Neutrophil (primary cell): ENCODE measurements at regions not wholly inside any gene's neighbourhood (a gene's known extent, or its start where the extent isn't known, plus 50 kb on each side); places are given as distances from the start of the nearest gene placed in this dataset.

ENCODE experiments used
- H3K27ac ChIP-seq: fragments of 200-600 bp; sonication (generic); 2 replicates; pipeline ENCODE4 v1.5.1; 2016; ENCODE audit warnings: mild to moderate bottlenecking, moderate library complexity
- H3K27me3 ChIP-seq: fragments of 200-600 bp; sonication (generic); 2 replicates; pipeline ENCODE4 v1.6.0; 2016; ENCODE audit warnings: mild to moderate bottlenecking
- H3K36me3 ChIP-seq: fragments of 200-600 bp; sonication (generic); 2 replicates; pipeline ENCODE4 v1.5.1; 2017
- H3K4me1 ChIP-seq, 2 experiments: fragments of 200-600 bp in 1 of 2; sonication (generic) in 1 of 2; 1 replicate in 1 of 2; 2 replicates in 1 of 2; pipeline versions ENCODE4 v1.5.1 to v1.6.1; 2013 to 2016; ENCODE audit warnings: low read depth in 1 of 2, low read length in 1 of 2, mild to moderate bottlenecking in 1 of 2, moderate library complexity in 1 of 2; ENCODE audit not compliant: control insufficient read depth in 1 of 2, insufficient read depth in 1 of 2
- H3K4me3 ChIP-seq, 2 experiments: fragments of 200-600 bp in 1 of 2; sonication (generic) in 1 of 2; 1 replicate in 1 of 2; 2 replicates in 1 of 2; pipeline ENCODE4 v1.5.1; 2013 to 2016; ENCODE audit warnings: low read depth in 1 of 2, low read length in 1 of 2, mild to moderate bottlenecking in 1 of 2, moderate library complexity in 1 of 2
- H3K9me3 ChIP-seq: fragments of 200-600 bp; sonication (generic); 2 replicates; pipeline ENCODE4 v1.5.1; 2016
- TF ChIP-seq, protein P1 (sequence below): fragments of 200-600 bp; sonication (generic); IDR thresholded peaks from 2 replicates; pipeline ENCODE4 v1.5.1; 2016; ENCODE audit warnings: antibody characterized with exemption

DNA sequence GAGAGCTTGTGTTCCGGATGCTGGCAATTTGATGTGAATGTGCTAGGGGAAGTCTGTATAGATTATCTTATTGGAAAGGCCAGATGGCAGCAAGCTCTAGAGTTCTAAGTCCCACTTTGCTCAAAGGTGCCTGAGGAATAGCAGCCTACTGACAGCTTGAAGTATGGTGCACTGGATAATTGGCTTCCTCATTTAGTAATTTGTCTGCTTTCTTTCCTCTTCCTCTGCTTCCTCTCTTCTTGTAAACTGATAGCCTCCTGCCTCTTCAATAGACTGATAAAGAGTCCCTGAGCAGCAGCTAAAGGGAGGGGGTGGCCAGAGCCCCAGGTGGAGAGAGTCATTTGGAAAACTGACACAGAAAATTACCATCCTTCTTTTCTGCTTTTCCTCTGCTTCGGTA is 177.3 kb downstream of the FGF1 start:
- TF ChIP-seq, protein P1, sequence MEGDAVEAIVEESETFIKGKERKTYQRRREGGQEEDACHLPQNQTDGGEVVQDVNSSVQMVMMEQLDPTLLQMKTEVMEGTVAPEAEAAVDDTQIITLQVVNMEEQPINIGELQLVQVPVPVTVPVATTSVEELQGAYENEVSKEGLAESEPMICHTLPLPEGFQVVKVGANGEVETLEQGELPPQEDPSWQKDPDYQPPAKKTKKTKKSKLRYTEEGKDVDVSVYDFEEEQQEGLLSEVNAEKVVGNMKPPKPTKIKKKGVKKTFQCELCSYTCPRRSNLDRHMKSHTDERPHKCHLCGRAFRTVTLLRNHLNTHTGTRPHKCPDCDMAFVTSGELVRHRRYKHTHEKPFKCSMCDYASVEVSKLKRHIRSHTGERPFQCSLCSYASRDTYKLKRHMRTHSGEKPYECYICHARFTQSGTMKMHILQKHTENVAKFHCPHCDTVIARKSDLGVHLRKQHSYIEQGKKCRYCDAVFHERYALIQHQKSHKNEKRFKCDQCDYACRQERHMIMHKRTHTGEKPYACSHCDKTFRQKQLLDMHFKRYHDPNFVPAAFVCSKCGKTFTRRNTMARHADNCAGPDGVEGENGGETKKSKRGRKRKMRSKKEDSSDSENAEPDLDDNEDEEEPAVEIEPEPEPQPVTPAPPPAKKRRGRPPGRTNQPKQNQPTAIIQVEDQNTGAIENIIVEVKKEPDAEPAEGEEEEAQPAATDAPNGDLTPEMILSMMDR = no peak
- Histone ChIP-seq H3K4me1 (no peaks in the 10 kb centered on the region), H3K4me3 (no peak overlapping the region), H3K9me3 (no peaks in the 10 kb centered on the region), H3K27me3 (peaks cover 16% of the 10 kb centered on the region), H3K27ac (no peak overlapping the region), H3K36me3 (no peaks in the 10 kb centered on the region)

DNA sequence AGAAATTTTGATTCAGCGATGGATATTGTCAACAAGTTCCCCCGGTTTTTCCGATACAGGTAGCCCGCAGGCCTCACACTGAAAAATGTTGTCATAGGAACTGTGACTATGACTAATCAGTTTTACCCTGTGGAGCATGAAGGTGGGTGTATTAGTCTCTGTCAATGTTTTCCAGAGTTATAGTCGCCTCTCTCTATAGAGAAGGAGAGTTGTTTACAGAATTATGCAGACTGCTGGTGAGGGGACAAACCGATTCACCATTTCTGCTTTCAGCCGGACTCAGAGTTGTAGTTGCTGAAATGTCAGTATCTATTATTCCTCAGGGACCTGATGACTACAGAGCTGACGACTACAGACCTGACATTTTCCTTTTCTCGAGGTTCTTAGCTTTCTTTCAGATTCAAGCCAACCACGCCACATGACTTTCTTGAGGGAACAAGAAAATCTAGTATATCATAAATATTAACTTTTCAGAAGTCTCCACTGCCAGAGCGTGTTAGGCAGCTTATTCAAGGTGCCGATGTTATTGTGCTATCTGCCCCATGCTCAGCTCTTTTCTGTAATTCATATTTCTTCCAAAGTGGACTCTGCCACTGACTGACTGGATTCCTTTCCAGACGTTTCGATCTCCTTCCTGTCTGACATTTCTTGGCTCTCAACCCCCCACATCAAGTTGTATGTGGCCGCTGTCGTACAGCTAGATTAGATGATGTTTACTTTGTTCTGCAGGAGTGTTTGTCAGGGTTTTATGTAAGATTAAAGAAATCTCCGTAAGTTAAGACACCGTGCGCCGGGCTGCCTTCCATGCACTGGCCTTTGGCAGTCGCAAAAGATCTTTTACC is 178.1 kb downstream of the FGF1 start:
- Histone ChIP-seq H3K27me3 (peaks cover 16% of the 10 kb centered on the region), H3K4me1 (no peaks in the 10 kb centered on the region), H3K4me3 (no peak overlapping the region), H3K9me3 (no peaks in the 10 kb centered on the region), H3K27ac (no peak overlapping the region), H3K36me3 (no peaks in the 10 kb centered on the region)
- TF ChIP-seq, protein P1 = no peak

DNA sequence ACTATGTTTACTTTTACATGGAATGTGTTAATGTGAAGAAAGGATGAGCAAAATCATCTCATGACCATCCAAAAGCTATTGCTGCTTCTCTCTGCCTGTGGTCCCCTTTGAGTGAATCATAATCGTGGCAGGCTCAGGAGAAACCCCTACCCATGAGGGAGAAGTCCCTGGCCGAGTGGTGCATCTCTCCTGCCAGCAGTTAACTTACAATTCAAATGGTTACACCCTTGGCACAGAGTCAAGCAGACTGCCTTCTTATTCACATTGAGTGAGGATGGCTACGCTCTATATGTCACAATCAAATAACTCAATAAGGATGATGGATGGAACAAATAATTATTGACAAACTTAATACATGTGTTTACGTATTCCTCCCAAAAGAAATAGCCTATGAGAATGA is 179.1 kb downstream of the FGF1 start:
- TF ChIP-seq, protein P1 = no peak
- peaks cover 19% of the 10 kb centered on the region for H3K27me3 ChIP-seq
- H3K36me3 ChIP-seq = no peaks in the 10 kb centered on the region
- H3K4me1 ChIP-seq = no peaks in the 10 kb centered on the region
- H3K27ac ChIP-seq = no peak overlapping the region
- H3K4me3 ChIP-seq = no peak overlapping the region
- no peaks in the 10 kb centered on the region for H3K9me3 ChIP-seq

DNA sequence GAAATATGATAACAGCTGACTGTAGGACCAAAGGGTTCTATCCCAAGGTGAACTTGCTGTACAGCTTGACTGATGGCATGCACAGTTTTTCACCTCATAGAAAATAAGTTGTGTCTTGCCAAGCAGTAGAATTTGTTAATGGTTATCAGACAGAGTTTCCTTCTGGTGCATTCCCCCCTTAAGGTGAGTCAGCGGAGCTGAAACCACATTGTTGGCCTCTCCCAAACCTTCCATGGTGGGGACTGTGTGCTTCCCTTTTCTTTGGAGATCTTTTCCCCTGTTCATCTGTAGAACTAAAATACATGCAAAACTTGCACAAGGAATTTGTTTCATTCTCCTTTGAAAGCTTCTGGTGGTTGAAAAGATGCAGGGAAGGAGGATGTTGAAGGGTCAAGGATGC is 179.8 kb downstream of the FGF1 start:
- H3K4me3 ChIP-seq = no peak overlapping the region
- no peak overlapping the region for H3K27ac ChIP-seq
- TF ChIP-seq, protein P1 = no peak
- H3K4me1 ChIP-seq = no peaks in the 10 kb centered on the region
- peaks cover 21% of the 10 kb centered on the region for H3K27me3 ChIP-seq
- no peaks in the 10 kb centered on the region for H3K36me3 ChIP-seq
- no peaks in the 10 kb centered on the region for H3K9me3 ChIP-seq

DNA sequence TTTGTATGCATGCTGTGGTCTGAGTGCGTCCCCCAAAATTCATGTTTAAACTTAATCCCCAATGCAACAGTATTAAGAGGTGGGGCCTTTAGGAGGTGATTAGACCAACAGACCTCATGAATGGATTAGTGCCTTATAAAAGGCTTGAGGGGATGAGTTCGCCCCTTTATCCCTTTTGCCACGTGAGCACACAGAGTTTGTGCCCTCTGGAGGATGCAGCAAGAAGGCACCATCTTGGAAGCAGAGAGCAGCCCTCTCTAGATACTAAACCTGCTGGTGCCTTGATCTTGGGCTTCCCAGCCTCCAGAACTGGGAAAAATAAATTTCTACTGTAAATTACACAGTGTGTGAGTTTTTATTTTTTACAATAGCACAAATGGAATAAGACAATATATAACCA is 177.1 kb upstream of the SPRY4 start:
- H3K36me3 ChIP-seq = no peaks in the 10 kb centered on the region
- peaks cover 16% of the 10 kb centered on the region for H3K27me3 ChIP-seq
- no peaks in the 10 kb centered on the region for H3K9me3 ChIP-seq
- H3K4me3 ChIP-seq = no peak overlapping the region
- H3K27ac ChIP-seq = no peak overlapping the region
- H3K4me1 ChIP-seq = no peaks in the 10 kb centered on the region
- TF ChIP-seq, protein P1 = no peak
